GM18505 (cell line): ENCODE measurements at regions not wholly inside any gene's neighbourhood (a gene's known extent, or its start where the extent isn't known, plus 50 kb on each side); places are given as distances from the start of the nearest gene placed in this dataset.

ENCODE experiments used
- ATAC-seq: cut with Tn5 transposase; IDR thresholded peaks from one replicate; pipeline ENCODE4 v1.9.1; 2021; ENCODE audit not compliant: unreplicated experiment
- POLR2A ChIP-seq: IDR thresholded peaks from 4 replicates; pipeline ENCODE4 v1.6.1; 2011; ENCODE audit warnings: borderline replicate concordance; ENCODE audit not compliant: insufficient read depth, insufficient read length; ENCODE audit errors: extremely low read depth

- TF ChIP-seq POLR2A: no peak
- ATAC-seq: no peak
These were observed 1481.6 kb upstream of the PIK3C3 start for GRCh38 chr18:40473221-40474029.

GRCh38 chr18:40470723-40471122 is 1484.3 kb upstream of the PIK3C3 start:
- no peak for ATAC-seq
- no peak for TF ChIP-seq POLR2A

GRCh38 chr18:40469851-40470250 is 1485.2 kb upstream of the PIK3C3 start:
- TF ChIP-seq POLR2A: no peak
- no peak for ATAC-seq

- TF ChIP-seq POLR2A: no peak
- ATAC-seq: no peak
These were observed 1485.7 kb upstream of the PIK3C3 start for GRCh38 chr18:40469316-40469715.

- ATAC-seq: no peak
- TF ChIP-seq POLR2A: no peak
These were observed 1491.0 kb upstream of the PIK3C3 start for GRCh38 chr18:40464032-40464431.

GRCh38 chr18:40453903-40454302 is 1501.1 kb upstream of the PIK3C3 start:
- TF ChIP-seq POLR2A: no peak
- ATAC-seq: no peak

- no peak for TF ChIP-seq POLR2A
- ATAC-seq: no peak
These were observed 1502.4 kb upstream of the PIK3C3 start for GRCh38 chr18:40452599-40452998.

- no peak for TF ChIP-seq POLR2A
- ATAC-seq: no peak
These were observed 1504.3 kb upstream of the PIK3C3 start for GRCh38 chr18:40450751-40451150.

- no peak for TF ChIP-seq POLR2A
- ATAC-seq: no peak
These were observed 1507.2 kb upstream of the PIK3C3 start for GRCh38 chr18:40447820-40448219.

- ATAC-seq: no peak
- no peak for TF ChIP-seq POLR2A
These were observed 1514.9 kb upstream of the PIK3C3 start for GRCh38 chr18:40440088-40440487.

- ATAC-seq: no peak
These were observed 1517.5 kb upstream of the PIK3C3 start for GRCh38 chr18:40437517-40437916.

GRCh38 chr18:40431071-40431985 is 1523.7 kb upstream of the PIK3C3 start:
- no peak for ATAC-seq
- no peak for TF ChIP-seq POLR2A

More at GRCh38 chr18:40437517-40437916, 1517.5 kb upstream of the PIK3C3 start:
- TF ChIP-seq POLR2A: no peak

- no peak for ATAC-seq
- TF ChIP-seq POLR2A: no peak
These were observed 1531.7 kb upstream of the PIK3C3 start for GRCh38 chr18:40423291-40423690.

GRCh38 chr18:40420675-40421074 is 1534.4 kb upstream of the PIK3C3 start:
- no peak for TF ChIP-seq POLR2A
- ATAC-seq: no peak

GRCh38 chr18:40417501-40417900 is 1537.5 kb upstream of the PIK3C3 start:
- ATAC-seq: no peak
- no peak for TF ChIP-seq POLR2A

GRCh38 chr18:40415821-40416220 is 1539.2 kb upstream of the PIK3C3 start:
- ATAC-seq: no peak
- TF ChIP-seq POLR2A: no peak
